Stimulated activated CD4-positive, alpha-beta T cell treated with anti-CD3 and anti-CD28 coated beads, TNF-alpha, amount 100 ng/mL, for 1 hour (primary cell): ENCODE measurements at regions not wholly inside any gene's neighbourhood (a gene's known extent, or its start where the extent isn't known, plus 50 kb on each side); places are given as distances from the start of the nearest gene placed in this dataset.
"Not testable (repeated sequence)": the region's sequence is repeated elsewhere in the genome, so short reads cannot be mapped to it uniquely, and the experiment has no call there.

Source experiments
- DNase-seq, 3 donors: peaks; one replicate each; pipeline ENCODE4 v3.0.0-alpha.2; 2020; ENCODE audit warnings: low read depth in 3 of 3, low spot score in 1 of 3

DNA sequence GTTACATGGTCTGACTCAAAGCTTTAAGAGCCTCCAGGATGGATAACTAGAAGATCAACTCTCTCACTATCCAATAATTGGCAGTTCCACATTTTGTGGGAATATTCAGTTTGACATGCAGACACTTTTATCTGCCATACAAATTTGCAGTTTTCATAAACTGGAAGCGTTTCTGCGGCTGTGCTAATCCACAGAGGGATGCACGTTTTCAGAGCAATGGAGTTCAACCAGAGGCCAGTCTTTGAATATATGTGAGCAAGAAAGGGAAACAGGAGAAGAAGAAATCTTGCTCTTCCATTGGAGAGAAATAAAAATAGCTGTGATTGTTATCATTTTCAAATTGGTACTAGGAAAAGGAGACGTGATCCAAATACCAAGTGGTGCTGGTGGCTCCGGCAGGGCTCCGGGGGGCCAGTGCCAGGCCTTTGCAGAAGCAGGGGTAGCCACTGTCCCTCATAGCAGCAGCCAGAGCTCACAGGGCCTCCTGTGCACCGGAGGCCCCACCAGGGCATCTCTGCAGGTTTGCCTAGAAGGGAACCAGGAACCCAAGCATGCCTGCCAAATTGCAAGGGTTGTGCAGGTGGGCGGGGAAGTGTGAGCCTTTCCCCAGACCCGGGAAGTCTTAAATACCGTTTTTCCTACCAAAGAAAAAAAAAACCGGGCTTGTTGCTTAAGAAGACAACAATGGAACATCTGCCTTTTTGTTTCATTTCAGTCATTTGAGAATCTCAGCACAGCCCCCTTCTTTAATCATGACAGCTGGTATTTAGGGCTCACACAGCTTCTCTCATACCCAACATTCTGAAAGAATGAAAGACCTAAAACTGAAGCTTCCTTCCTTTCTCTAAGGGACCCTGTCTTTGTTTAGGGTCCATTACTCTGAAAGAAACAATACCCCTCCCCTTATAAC is 791.1 kb upstream of the SOX11 start:
- DNase-seq, result no peak

- DNase-seq, result no peak
These were observed 788.4 kb upstream of the SOX11 start for GRCh38 chr2:4903656-4904348.

- no peak for DNase-seq
These were observed 783.7 kb upstream of the SOX11 start for GRCh38 chr2:4908461-4908860.

DNA sequence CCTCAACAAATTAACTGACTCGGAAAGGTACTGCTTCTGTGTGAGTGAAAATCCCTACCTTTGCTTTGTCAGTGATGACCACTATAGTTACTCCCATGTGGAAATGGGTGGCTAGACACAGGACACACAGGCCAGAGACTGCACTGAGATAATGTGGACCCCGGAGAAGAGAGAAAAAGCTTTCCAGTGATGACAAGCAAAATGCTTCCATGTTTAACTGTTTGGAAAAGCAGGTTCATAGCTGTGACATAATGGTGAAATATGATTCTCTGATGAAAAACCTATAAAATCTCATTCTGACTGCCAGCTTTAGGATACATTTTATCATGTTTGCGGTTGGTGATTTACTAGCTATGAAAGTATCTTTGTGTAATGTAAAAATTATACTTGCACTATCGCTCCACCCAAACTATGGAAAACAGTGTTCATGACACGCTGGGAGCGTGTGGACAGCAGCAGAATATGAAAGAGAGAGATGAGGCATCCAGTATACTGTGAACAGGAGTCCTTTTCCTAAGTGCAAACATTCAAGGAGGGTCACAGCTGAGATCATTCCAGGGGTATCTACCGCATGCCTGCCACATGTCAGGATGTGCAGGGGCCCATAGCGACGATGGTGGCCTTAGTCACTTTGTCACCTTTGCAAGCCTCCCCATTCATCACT is 782.7 kb upstream of the SOX11 start:
- no peak for DNase-seq

DNA sequence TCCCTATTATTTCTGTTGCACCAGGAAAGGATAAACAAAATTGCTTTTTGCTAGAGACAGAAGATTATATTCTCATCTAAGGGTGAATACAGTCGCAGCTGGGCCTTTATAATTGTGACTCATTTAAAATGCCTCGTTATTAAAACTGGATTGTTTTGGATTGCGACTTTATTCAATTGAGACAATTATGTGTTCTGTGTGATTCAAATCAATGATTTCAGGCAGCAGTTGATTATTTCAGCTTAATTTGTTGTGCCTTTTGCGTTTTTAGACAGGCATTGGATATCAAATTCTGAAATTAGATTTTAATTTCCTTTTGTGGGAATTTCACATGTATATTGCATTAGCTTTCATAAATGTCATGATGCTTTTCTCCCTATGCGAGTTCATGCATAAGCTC is 778.1 kb upstream of the SOX11 start:
- DNase-seq, result no peak

DNA sequence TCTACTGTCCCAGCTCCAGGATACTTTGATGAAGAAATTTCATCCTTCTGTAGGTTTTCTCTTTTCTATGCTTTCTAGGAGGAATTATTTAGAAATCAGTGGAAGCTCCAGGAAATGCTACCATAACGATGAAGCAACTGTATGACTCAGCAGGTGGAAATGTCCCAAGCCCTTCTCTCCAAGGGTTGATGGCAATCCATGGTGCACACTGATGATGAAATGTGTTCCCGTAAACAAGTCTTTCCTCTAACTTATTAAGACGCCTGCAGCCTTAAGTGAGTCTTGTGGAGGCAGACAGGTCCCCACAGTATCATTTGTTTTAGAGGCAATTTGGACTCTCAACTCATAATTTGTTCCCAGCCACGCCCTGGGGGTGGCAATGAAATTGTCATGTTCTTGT is 777.6 kb upstream of the SOX11 start:
- DNase-seq, result no peak

DNA sequence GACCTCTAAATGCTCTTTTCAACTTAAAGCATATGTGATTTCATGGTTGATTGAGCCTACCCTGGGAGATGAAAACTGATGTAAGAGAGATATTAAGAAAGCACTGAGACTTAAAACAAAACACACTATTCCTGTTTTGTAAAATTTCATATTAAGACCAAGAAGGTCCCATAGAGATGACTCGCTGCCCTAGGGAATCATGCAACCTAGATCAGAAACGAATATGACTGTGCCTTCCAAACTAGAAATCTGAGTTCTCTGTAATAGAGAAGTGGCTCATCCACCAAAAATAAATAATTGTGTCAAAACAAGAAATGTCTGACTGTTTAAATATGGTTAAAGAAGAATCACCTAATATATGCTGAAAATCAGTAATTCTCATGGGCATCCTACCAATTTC is 776.8 kb upstream of the SOX11 start:
- no peak for DNase-seq

- no peak for DNase-seq
These were observed 776.1 kb upstream of the SOX11 start for GRCh38 chr2:4916094-4916493.

GRCh38 chr2:4930704-4931103 is 761.5 kb upstream of the SOX11 start:
- DNase-seq, result no peak

- no peak for DNase-seq
These were observed 760.3 kb upstream of the SOX11 start for GRCh38 chr2:4931721-4932365.

GRCh38 chr2:4935291-4935690 is 756.9 kb upstream of the SOX11 start:
- not testable (repeated sequence) for DNase-seq

DNA sequence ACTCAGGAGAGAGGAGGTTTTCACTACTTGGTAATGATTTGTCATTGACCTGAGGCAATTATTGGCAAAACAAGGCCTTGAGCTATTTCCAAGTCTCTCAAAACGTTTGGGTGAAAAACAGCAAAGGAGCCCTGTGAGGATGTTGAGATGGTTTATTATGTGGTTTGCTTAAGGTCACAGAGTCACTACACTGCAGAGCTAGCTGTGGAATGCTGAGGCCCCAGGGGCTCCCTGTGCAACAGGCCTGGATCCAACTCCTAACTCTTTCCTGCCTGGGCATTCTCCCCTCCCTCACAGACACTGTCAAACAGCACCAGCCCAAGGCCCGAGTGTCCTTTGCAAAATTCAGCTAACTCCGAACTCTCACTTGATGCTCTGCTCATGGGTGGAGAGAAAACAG is 754.6 kb upstream of the SOX11 start:
- no peak for DNase-seq

- no peak for DNase-seq
These were observed 754.0 kb upstream of the SOX11 start for GRCh38 chr2:4938206-4938605.

DNA sequence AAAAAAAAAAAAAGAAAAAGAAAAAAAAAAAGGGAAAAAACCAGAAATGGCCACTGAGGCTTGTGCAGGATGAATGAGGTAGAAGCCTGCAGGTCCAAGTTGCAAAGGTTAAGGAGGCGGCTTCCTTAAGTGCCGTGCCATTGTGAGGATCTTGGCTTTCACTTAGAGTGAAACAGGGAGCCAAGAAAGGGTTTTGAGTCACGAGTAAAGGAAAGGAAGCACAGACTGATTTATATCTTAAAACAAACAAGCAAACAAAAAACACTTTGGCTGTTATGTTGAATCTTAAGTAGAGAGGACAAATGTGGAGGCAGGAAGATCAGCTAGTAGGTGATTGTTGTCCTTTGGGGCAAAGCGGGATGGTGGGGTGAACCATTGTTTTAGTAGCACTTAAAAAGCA is 749.7 kb upstream of the SOX11 start:
- no peak for DNase-seq

DNA sequence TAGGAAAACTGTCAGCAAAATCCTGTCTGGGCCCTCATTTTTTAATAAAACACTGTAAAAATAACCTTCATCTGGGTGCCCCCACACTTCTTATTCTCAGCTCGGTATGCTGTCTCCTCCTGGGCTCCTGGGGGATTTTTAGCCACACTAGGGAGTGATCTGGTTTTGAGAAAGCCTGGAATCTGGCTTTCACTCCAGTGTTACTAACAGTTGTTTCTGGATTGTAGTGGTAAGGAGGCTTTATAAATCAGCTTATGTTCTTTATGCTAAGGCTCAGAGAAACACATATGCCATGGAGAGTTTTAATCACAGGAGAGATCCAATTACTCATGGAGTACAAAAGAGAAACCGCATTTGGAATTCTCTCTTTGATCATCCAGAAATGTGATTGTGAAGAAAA is 744.3 kb upstream of the SOX11 start:
- no peak for DNase-seq

- no peak for DNase-seq
These were observed 740.8 kb upstream of the SOX11 start for GRCh38 chr2:4951368-4951767.

GRCh38 chr2:4959219-4959618 is 733.0 kb upstream of the SOX11 start:
- no peak for DNase-seq

DNA sequence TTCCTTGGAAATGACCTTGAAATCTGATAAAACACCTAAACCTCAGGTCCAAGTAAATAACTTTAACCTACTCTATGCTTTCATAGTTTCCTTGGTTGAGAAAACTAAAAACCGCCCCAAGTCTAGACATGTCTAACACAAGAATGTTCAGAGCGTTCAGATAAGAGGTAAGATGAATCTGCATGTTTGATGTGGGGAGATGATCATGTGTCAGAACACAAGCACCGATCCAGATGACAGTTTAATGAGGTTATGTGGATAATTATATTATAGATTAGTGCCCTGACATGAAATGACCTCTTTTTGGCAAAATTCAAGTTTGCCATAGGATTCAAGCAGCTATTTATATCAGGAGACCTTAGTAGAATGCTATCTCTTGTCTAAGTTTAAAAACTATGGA is 729.8 kb upstream of the SOX11 start:
- DNase-seq, result no peak

GRCh38 chr2:4963106-4963505 is 729.1 kb upstream of the SOX11 start:
- no peak for DNase-seq

- no peak for DNase-seq
These were observed 728.1 kb upstream of the SOX11 start for GRCh38 chr2:4964001-4964540.

DNA sequence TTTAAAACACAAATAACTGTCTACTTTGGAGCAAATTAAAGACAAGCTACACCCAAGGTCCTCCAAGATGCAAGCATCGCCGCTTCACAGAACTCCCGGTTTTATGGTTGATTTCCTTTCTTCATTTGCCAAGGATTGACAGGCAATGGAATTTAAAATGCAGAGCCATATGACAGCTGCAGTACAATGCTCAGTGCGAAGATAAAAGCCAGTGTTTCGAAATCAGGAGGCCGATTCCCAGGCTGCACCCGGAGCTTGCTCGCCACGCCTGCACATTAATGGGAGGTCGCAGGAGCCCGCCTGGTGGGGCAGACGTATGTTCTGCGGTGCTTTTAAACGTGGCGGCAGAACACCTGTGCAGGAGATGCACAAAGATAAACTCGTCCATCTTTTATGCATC is 727.6 kb upstream of the SOX11 start:
- DNase-seq, result no peak
